ENCODE measurements at regions not wholly inside any gene's neighbourhood (a gene's known extent, or its start where the extent isn't known, plus 50 kb on each side); places are given as distances from the start of the nearest gene placed in this dataset.

DNA sequence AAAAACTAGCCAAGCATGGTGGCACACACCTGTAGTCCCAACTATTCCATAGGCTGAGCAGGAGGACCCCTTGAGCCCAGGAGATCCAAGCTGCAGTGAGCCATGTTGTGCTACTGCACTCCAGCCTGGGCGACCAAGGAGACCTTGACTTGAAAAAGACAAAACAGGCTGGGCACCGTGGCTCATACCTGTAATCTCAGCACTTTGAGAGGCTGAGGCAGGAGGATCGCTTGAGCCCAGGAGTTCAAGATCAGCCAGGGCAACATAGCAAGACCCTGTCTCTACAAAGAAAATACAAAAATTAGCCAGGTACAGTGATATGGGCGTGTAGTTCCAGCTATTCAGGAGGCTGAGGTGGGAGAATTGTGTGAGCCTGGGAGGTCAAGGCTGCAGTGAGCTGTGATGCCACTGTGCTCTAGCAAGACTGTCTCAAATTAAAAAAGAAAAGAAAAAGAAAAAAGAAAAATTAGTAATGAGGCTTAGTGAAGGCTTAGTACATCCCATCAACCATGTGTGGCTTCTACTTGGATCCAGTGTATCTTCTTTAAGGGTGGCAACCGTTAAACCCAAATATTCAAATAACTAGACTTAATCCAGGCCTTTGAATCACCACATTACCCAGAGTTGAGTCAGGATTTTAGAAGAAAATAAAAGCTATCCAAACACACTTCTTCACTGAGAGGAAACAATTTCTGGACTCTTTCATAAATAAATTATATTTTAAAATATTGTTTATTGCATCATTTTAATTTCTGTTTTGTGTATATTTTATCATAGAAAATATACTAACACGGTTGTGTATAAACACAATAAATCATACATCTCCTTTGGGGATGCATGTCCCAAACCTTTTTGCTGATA, 74.3 kb upstream of the RAB4A start:
- DNase-seq, result no peak

DNA sequence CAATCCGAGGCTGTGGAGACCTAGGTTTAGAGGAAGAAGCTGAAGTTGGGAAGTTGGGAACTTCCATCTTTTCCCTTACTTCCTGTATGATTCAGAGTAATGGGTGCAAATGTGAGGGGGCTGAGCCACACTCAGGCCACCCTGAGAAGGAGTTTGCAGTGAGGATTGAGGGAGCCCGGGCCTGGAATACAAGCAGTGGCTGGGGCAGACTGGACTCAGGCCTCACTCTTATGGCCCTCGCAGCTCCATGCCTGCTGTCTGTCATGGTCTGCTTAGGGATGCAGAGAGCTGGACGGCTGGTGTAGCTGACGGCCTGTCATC, 73.7 kb upstream of the RAB4A start:
- no peak for DNase-seq

DNA sequence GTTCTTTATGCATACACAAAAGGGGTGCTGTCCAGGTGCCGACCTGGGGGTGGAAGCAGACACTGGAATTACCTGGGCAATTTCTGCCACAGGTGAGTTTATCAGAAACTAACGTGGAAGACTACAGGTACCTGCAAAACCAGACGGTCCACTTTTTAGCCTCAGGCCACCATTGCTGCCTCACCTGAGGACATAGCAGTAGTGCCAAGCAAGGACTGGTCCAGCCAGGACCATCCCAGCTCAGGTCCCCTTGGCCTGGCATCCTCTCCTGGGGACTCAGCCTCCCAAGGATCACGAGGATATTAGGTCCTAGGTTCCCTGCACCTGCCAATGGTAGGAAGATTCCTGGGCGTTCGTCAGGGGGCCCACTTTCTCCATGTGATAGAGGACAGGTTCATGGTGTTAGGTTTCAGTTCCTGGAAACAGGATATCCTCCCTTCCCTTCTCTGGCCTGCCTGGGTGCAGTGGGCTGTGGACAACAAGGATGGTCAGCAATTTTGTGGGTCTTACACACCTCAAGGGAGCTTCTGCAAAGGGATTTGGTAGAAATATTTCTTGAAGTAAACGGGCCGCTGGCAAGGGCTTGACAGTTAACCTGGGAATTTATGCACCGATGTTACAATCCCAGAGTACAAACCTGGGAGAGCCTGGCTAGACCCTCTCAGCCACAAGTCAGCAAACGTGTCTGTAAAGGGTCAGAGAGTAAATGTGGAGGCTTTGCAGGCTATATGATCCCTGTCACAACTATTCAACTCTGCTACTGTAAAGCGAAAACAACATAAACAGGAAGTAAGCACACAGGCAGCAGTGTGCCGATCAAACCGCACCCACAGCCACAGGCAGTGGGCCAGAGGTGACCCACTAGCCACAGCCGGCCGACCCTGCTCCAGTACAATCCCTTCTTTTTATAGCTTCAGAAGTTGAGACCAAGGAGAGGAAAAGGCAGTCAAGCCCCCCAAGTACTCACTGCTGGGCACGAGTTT, 71.4 kb upstream of the RAB4A start:
- DNase-seq, result no peak

DNA sequence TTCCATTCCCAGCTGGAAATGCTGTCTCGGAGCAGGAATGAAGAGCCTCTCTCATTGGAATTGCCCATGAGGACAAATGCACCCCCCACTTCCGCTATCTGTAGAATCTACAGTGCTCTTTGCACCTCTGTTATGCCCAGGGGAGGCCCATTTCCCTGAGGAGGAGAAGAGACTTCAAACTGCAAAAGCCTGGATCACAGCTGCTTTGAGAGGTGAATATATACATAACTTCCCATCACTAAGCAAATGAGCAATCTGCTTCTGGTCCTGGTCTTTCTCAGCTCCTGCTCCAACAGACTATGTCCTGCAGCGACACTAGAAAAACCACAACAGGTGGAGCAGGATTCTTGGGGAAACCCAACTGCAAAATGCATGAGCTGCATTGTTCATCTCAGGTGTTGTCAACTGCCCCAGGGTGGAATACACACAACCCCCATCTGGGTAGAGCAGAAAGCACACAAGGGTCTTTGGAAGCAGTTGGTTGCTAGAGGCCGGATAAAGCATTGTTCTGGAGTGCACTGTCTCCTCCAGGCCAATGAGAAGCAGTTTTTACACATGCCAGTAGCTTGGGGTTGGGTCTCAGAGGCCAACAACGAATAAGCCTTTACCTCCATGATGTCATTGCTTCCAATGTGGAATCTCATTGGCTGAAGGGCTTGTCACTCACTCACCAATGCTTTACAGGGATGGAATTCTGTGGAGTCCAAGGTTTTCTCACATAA, 67.7 kb upstream of the RAB4A start:
- no peak for DNase-seq

DNA sequence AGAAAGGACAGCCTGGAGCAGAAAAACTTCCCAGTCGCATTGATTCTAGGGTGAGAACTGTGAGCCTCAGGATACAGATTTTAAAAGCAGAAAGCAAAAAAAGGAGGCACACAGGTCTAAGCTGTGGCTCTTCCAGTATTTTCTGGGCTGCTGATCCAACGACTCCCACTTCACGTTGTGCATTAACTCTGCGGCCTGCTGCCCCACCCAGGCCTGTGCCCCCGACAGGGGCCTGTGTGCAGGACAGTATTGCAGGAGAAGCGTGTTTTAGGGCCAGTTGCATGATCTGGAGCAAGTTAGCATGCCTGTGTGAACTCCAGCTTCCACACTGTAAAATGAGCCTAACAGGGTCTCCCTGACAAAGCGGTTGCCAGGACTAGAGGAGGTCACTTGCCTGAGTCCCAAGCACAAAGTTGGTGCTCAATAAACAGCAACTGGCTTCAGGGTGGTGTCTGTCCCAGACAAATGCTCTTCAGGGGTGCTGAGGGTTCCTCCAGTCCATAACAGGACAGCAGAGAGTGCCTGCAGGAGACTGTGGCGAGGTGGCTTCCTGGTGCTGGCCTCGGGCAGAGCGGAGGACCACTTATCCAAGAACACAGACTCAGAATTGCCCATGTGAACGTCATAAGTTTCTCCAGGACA, 66.8 kb upstream of the RAB4A start:
- no peak for DNase-seq

DNA sequence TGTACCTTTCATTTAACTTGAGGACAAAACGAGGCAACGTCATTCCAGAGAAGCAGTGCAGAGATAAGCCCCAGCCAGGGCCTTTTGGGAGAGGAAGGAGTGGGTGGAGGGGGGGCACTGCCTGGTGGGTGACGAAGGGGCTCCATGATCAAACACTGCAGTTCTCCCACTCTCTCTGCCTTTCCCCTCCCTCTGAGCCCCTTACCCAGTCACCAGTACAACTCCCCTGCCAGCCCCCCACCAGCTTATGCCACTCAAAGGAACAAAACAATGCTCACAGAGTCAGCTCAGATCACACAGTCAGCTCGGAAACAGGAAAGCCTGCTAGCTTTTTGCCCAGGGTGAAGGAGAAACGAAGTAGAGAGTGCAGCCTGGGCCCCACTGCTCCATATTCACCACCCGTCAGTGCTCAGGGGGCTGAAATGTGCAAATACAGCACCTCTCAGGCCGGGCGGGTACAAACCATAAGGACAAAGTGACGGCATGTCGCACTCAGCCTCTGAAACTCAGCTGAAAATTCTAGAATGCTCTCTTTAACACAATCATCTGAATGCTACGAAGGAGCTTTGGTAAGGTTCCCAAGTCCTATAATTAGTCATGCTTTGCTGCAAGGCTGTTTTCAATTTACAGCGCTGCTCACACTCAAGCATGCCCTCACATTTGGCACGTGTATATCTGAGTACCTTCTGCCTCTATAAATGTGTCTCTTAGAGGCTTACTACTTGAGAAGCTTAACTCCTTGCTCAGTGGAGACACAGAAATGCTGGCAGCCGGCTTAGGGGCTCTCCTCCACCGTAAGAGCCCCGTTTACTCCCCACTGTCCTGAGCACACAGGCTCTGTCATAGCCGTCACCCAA, 65.8 kb upstream of the RAB4A start:
- DNase-seq, result peak; percentile 24

DNA sequence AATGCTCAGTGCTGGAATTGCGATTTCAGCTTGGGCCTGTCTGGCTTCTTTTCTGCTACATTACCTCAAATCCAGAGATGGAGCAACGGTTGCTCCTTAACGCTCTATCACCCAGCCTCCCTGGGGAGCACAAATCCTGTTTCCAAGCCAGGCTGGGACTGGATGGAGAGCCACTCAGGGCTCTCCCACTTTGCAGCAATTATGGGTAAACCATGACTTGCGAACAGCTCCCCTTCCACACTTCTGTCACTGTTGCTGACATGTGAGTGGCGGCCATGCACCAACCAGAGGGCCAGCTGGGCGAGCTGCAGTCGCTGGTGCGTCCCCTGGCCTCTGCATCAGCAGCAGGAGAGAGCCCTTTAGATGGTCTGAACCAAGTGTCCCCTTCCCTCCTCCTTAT, 65.1 kb upstream of the RAB4A start:
- no peak for DNase-seq

DNA sequence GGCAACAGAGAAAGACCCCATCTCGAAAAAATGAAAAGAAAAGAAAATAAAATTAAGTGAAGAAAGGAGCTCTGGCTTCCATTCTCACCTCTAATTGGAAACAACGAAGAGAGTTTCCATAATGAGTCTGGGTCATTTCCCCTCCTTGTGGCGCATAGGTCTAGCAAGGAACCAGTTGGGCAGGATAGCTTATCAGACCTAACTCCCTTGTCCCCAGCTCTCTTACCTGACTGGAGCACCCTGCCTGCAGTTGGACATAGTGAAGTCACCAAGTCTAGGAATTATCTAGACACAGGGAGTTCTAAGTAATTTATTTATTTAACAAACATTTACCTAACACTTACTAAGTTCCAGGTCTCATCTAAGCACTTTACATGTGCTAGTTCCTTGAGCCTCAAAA, 63.0 kb upstream of the RAB4A start:
- no peak for DNase-seq

DNA sequence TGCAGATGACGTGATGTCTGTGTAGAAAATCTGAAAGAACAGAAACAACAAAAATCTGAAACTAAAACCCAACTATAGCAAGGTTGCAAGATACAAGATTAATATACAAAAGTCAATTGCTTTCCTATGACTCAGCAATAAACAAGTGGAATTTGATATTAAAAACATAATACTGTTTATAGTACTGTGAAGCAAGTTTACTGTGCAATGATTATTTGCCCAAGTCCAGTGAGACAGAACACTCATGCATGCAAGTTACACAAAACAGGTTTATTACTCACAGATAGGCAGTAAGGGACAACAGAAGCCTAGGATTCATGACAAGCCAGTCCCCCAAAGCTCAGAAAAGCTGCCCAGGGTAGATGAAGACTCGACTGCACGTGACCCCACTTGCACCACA, 62.4 kb upstream of the RAB4A start:
- DNase-seq, result no peak

DNA sequence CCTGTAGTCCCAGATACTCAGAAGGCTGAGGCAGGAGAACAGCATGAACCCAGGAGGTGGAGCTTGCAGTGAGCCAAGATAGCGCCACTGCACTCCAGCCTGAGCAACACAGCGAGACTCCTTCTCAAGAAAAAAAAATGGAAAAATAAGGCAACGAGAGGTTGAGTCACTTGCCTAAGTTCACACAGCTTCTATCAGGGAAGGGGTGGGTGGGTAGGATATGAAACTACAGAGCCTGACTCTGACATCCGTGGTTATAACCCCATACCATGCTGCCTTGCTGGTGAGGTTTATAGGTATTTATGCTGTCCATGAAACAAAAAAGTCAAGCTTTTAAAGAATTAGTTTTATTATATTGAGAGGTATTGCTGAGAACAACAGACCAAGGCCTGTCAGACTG, 61.5 kb upstream of the RAB4A start:
- DNase-seq, result no peak

DNA sequence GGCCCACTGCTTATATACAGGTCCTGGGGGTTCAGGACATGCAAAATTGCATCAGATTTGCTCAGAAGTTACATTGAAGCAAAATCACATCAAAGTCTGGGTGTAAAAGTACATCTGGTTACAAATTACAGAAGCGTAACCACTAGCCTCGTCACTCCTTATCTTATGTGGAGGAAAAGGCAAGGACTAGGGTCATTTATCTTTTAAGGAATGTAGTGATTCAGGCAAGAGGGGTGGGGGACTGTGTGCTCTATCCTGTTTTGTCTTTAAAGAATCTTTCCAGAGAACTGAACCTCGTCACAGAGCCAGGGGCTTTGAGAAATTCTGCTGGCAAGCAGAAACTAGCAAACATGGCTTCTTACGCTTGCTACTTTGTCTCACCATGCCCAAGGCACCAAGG, 61.1 kb upstream of the RAB4A start:
- no peak for DNase-seq

DNA sequence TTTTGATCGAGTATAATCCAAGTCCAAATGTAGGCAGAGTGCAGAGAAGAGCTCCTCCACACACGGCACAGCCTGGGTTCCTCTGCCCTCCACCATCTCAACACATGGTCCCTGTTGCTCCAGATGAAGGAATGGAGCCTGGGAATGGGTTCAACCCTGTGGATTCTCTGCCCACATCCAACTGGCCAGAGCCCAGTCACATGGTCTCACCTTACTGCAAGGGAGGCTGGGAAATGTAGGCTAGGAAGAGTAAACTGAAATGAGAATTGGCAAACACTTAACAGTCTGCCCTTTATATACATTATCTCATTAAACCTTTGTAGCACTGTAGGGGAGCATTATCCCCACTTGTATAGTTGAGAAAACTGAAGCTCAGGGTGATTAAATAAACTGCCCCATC, 60.1 kb upstream of the RAB4A start:
- no peak for DNase-seq

DNA sequence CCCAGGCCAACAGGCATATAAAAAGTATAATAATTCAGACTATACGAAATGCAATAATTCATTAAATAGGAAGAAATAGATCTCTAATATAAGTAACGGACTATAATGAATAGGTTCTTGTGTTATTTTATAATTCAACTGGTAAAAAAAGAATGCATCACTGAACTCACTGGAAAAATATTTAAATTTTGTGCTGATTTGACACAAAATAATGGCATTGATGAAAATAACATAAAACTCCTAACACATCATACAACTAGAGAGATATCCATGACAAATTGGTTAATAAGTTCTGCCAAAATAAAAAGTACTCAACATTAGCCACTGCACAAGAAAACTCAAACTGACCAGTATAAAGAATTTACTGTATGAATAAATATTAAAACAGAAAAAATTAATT, 57.1 kb upstream of the RAB4A start:
- DNase-seq, result no peak

DNA sequence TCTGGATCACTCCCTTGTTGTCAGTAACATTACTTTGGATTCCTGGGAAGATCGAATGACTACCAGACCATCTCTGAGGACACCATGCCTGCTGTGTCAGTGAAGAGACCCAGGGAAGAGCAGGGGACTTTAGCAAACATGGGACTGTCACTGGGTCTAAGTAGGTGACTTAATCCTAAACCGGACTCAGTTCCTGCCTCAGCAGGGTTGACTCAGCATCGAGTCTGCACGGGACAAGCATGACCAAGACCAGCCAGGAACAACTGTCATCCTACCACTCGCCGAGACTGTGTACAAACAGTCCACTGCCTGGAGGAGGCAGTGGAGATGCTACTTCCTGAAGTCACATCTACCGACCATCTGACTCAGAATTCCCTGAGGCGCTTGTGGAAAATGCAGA, 53.2 kb upstream of the RAB4A start:
- DNase-seq, result no peak

DNA sequence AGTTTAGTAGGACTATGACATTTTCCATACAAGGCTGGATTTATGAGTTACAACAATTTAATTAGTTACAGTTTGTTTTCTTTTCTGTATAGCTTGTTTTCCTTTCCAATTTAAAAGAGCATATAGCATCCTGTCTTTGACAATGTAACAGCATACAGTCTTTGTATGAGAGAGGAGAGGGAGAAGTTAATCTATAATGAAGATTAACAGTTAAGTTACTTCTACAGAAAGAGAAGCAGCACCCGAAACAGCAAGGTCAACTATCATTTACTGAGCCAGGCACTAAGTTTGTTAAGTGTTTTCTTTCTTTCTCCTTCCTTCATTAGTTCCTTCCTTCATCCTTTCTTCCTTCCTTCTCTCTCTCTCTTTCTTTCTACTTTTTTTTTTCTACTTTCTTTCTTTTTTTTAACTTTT, 52.3 kb upstream of the RAB4A start:
- DNase-seq, result no peak

DNA sequence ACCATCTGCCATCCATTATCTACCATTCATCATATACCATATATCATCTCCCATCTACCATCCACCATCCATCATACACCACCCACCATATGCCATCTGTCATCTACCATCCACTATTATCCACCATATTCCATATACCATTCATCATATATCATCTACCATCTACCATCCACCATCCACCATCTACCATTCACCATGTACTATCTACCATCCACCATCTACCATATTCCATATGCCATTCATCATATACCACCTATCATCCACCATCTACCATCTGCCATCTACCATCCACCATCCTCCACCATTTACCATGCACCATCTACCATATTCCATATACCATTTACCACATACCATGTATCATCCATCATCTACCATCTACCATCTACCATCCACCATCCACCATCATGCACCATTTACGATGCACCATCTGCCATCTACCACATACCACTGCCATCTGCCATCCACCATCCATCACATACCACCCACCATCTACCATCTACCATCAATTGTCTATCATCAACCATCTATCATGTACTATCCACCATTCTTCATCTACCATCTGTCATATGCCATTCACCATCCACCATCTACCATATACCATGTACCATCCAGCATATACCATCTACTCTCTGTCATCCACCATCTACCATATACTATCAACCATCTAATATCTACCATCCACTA, 50.6 kb upstream of the RAB4A start:
- no peak for DNase-seq

DNA sequence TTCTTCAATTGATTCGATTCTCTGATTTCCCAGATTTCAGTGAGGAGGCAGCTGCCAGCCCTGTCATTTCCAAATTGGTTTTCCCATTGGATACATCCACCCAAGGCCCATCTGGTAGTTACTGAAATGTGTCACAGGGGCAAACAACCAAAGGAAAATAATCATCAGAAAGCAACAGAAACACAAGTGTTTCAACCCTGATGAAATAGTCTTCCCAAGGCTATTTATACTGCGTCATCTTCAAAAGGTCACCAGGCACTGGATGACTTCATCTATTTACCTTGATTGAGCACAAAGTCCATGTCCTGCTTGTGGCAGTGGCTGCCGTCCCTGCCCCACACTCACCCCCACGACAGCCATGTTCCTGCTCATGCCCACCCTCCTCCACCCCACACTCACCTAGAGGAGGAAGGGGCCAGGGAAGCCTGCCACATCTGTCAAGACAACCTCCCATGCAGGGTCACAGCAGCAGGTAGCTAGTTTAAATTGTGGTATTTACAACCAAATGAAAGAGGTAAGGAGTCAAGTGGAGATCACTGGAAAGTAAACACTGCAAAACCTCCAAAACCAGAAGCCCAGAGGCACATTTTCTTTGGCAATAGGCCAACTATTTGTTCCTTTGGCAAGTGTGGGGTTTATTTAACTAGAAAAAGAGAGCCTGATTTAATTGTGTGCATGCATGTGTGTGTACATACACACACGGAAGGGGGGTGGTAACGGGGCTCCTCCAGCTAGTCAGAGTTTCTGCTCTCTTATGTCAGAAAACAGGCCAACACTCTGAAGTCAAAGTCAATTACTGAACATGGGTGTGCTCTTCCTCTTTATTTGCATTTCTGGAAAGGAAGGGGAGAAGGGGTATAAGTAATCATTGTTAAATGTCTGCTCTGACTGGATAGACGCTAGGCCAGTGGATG, 49.5 kb upstream of the RAB4A start:
- no peak for DNase-seq
